HEK293 (cell line): ENCODE measurements at regions not wholly inside any gene's neighbourhood (a gene's known extent, or its start where the extent isn't known, plus 50 kb on each side); places are given as distances from the start of the nearest gene placed in this dataset.
"Not testable (repeated sequence)": the region's sequence is repeated elsewhere in the genome, so short reads cannot be mapped to it uniquely, and the experiment has no call there.

Experiments
- CTCF ChIA-PET: fragments of 350-600 bp; formaldehyde crosslinking; extraction: SDS; loops from one replicate; lab custom pipeline; 2021; ENCODE audit warnings: antibody characterized with exemption; lab: Yijun Ruan, JAX
- POLR2A ChIA-PET: fragments of 300-600 bp; formaldehyde crosslinking; extraction: SDS; loops from one replicate; lab custom pipeline; 2020; ENCODE audit warnings: antibody characterized with exemption, inconsistent platforms; lab: Yijun Ruan, JAX
- H3K27ac ChIP-seq: fragments of 200-500 bp; sonication (Bioruptor generic); 2 replicates; pipeline ENCODE4 v1.5.1; 2014; ENCODE audit warnings: low read depth, low read length, control low read depth, inconsistent platforms; ENCODE audit errors: extremely low read depth
- H3K36me3 ChIP-seq, 2 experiments: fragments of 200-500 bp in 1 of 2; sonication (Bioruptor generic) in 1 of 2; 1 replicate in 1 of 2; 2 replicates in 1 of 2; pipeline ENCODE4 v1.5.1; 2014 to 2017; ENCODE audit warnings: inconsistent platforms in 2 of 2, low read length in 2 of 2; ENCODE audit not compliant: control insufficient read depth in 2 of 2, insufficient read depth in 1 of 2
- H3K4me1 ChIP-seq: fragments of 200-500 bp; sonication (Bioruptor generic); 2 replicates; pipeline ENCODE4 v1.5.1; 2014; ENCODE audit warnings: mild to moderate bottlenecking, low read length, inconsistent platforms; ENCODE audit not compliant: control insufficient read depth, insufficient read depth
- H3K4me3 ChIP-seq: 2 replicates; pipeline ENCODE4 v1.5.1; 2011; ENCODE audit warnings: low read depth, mild to moderate bottlenecking, control low read depth, low read length, moderate library complexity
- H3K9me3 ChIP-seq: fragments of 200-500 bp; sonication (Bioruptor generic); 2 replicates; pipeline ENCODE4 v1.5.1; 2014; ENCODE audit warnings: low read depth, low read length, inconsistent platforms; ENCODE audit not compliant: control insufficient read depth, insufficient read depth
- BCL11B ChIP-seq: fragments of 450-650 bp; formaldehyde crosslinking; IDR thresholded peaks from 2 replicates; pipeline ENCODE4 v1.5.1; 2016; ENCODE audit warnings: low read depth, missing biosample characterization, missing genetic modification characterization
- HOXA7 ChIP-seq: sonication (generic); formaldehyde crosslinking; IDR thresholded peaks from 2 replicates; pipeline ENCODE4 v1.8.1; 2022; ENCODE audit warnings: missing genetic modification reagents, borderline replicate concordance
- OVOL3 ChIP-seq: fragments of 450-650 bp; formaldehyde crosslinking; IDR thresholded peaks from 2 replicates; pipeline ENCODE4 v1.5.1; 2016; ENCODE audit warnings: missing biosample characterization, missing genetic modification characterization
- ZNF449 ChIP-seq: fragments of 450-650 bp; formaldehyde crosslinking; IDR thresholded peaks from 2 replicates; pipeline ENCODE4 v1.5.1; 2017; ENCODE audit warnings: missing biosample characterization, mild to moderate bottlenecking, missing genetic modification characterization, moderate library complexity
- ZNF600 ChIP-seq: fragments of 450-650 bp; formaldehyde crosslinking; IDR thresholded peaks from 2 replicates; pipeline ENCODE4 v1.5.1; 2016; ENCODE audit warnings: missing biosample characterization, missing genetic modification characterization
- ZNF629 ChIP-seq: fragments of 450-650 bp; formaldehyde crosslinking; IDR thresholded peaks from 2 replicates; pipeline ENCODE4 v1.5.1; 2017; ENCODE audit warnings: missing biosample characterization, missing genetic modification characterization
- ZNF658 ChIP-seq: fragments of 450-650 bp; formaldehyde crosslinking; IDR thresholded peaks from 2 replicates; pipeline ENCODE4; 2016; ENCODE audit warnings: missing biosample characterization, missing genetic modification characterization
- ZNF785 ChIP-seq: fragments of 450-650 bp; formaldehyde crosslinking; IDR thresholded peaks from 2 replicates; pipeline ENCODE4 v1.5.1; 2016; ENCODE audit warnings: missing biosample characterization, missing genetic modification characterization
- TF ChIP-seq, protein P1 (sequence below): fragments of 450-650 bp; formaldehyde crosslinking; IDR thresholded peaks from 2 replicates; pipeline ENCODE4 v1.5.1; 2016; ENCODE audit warnings: missing biosample characterization, missing genetic modification characterization

GRCh38 chr21:8997011-8997440, 1524.4 kb upstream of the TPTE start (continued):
- TF ChIP-seq, protein P1, sequence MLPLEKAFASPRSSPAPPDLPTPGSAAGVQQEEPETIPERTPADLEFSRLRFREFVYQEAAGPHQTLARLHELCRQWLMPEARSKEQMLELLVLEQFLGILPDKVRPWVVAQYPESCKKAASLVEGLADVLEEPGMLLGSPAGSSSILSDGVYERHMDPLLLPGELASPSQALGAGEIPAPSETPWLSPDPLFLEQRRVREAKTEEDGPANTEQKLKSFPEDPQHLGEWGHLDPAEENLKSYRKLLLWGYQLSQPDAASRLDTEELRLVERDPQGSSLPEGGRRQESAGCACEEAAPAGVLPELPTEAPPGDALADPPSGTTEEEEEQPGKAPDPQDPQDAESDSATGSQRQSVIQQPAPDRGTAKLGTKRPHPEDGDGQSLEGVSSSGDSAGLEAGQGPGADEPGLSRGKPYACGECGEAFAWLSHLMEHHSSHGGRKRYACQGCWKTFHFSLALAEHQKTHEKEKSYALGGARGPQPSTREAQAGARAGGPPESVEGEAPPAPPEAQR (tag by site-specific recombination): no peak
- no peak for TF ChIP-seq ZNF449
- no peak for TF ChIP-seq HOXA7
- TF ChIP-seq ZNF629: no peak
- no peak for TF ChIP-seq ZNF600 (tag by site-specific recombination)
- TF ChIP-seq BCL11B (tag by site-specific recombination): no peak
- TF ChIP-seq OVOL3 (tag by site-specific recombination): no peak

DNA sequence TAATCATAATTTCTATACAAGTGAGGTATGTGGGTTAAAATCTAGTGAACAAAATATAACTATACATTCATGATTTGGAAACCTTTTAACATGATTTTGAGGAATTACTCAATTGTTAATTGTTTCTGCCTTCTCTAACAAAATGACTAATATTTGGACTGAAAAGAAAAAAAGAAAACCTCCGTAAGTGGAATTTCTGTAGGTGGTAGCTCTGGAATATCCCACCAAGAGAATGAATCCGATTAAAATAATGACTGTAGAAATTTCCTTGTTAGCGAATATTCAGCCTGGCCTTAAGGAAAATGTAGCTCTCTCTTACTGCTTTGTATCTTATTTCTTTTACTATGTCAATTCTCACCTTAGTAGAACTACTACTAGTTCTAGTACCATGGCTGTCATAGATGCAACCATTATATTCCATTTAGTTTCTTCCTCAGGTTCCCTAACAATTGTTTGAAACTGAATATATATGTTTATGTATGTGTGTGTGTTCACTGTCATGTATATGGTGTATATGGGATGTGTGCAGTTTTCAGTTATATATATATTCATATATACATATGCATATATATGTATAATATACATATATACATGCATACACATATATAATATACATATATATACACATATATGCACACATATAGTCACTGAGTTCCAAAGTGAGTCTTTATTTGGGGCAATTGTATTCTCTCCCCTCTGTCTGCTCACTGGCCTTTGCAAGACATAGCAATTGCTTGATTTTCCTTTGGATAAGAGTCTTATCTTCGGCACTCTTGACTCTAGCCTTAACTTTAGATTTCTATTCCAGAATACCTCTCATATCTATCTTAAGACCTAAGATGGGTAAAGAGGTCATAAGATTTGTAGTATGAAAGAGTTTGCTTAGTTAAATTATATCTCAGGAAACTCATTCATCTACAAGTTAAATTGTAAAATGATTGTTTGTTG, 1523.7 kb upstream of the TPTE start:
- H3K4me3 ChIP-seq, H3K9me3 ChIP-seq, H3K4me1 ChIP-seq, H3K36me3 ChIP-seq, H3K27ac ChIP-seq, POLR2A ChIA-PET, CTCF ChIA-PET: not testable (repeated sequence)

DNA sequence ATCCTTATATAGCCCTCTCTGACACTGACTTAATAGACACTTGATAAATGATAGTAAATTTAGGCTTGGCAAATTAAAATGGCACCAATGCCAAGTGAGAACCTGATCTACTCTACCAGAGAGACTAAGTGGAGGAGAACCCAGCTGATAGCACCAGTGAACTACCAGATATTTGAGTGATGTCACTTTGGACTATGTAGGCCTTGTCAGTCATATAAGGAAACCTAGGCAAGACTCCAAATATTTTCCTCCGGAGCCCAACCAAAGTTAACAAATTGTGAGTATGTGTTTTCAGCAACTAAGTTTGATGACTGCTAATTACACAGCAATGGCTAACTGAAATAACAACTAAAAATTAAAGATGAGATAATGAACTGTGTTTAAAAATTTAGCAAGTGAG, 1522.9 kb upstream of the TPTE start:
- H3K9me3 ChIP-seq, H3K27ac ChIP-seq, H3K4me1 ChIP-seq, CTCF ChIA-PET, H3K4me3 ChIP-seq, POLR2A ChIA-PET, H3K36me3 ChIP-seq: not testable (repeated sequence)

DNA sequence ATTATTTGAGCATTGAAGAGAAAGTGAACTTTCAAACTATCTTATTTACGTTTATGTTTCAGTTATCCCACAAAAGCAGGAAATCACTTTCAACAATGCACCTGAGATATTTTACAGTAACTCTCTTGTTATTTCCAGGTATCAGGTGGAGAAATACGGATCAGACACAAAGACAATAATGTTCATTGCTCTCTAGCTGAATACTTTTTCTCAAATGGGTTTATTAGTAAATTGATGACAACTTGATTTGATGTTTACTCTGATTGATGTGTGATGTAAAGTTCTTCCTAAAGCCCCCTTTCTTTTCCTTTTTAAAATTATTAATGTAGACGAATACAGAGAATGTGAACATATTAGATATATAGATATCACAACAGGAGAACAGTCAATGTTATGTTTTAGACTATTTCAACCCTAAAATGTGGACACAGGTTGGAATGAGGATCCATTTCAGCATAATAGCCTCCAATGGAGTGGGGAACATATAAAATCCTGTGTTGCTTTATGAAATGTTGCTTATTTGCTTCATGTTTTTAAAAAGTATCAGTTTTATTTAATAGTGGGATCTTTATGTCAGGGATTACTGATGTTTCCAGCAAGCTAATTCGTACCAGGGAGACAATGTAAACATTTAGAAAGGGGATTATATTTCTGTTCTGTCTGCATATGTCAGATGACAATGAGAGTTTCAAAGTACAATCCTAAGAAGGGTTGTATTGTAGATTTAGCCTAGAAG, 1522.3 kb upstream of the TPTE start:
- no peaks in the 10 kb centered on the region for H3K4me1 ChIP-seq
- CTCF ChIA-PET: no interaction called here
- H3K4me3 ChIP-seq: no peak overlapping the region
- no peak for TF ChIP-seq ZNF785 (tag by site-specific recombination)
- TF ChIP-seq ZNF658 (tag by site-specific recombination): no peak
- H3K9me3 ChIP-seq: no peaks in the 10 kb centered on the region
- POLR2A ChIA-PET: no interaction called here
- no peaks in the 10 kb centered on the region for H3K36me3 ChIP-seq
- H3K27ac ChIP-seq: no peak overlapping the region

- POLR2A ChIA-PET, H3K9me3 ChIP-seq, H3K27ac ChIP-seq, CTCF ChIA-PET, H3K4me3 ChIP-seq, H3K36me3 ChIP-seq, H3K4me1 ChIP-seq: not testable (repeated sequence)
Measured at GRCh38 chr21:9000132-9000531, 1521.3 kb upstream of the TPTE start.

GRCh38 chr21:9000671-9001070, 1520.7 kb upstream of the TPTE start:
- H3K27ac ChIP-seq, CTCF ChIA-PET: not testable (repeated sequence)

GRCh38 chr21:9001890-9002663, 1519.3 kb upstream of the TPTE start:
- H3K4me3 ChIP-seq, H3K27ac ChIP-seq, H3K9me3 ChIP-seq, H3K36me3 ChIP-seq, POLR2A ChIA-PET, CTCF ChIA-PET, H3K4me1 ChIP-seq: not testable (repeated sequence)

More at GRCh38 chr21:9000671-9001070, 1520.7 kb upstream of the TPTE start:
- H3K36me3 ChIP-seq, H3K9me3 ChIP-seq, H3K4me3 ChIP-seq, H3K4me1 ChIP-seq, POLR2A ChIA-PET: not testable (repeated sequence)
